Activated CD4-positive, alpha-beta T cell treated with anti-CD3 and anti-CD28 coated beads, Interleukin-2, amount 10 ng/mL, durations not matched to agents 7 days and 5 days (primary cell): ENCODE measurements at regions not wholly inside any gene's neighbourhood (a gene's known extent, or its start where the extent isn't known, plus 50 kb on each side); places are given as distances from the start of the nearest gene placed in this dataset.

Source experiments
- CTCF ChIA-PET: fragments of 350-600 bp; sonication (Branson Sonifier 250); formaldehyde crosslinking; loops from one replicate; lab custom pipeline; 2021; ENCODE audit warnings: antibody characterized with exemption; lab: Charles Lee
- POLR2A ChIA-PET: fragments of 350-600 bp; sonication (Branson Sonifier 250); formaldehyde crosslinking; loops from one replicate; lab custom pipeline; 2021; ENCODE audit warnings: antibody characterized with exemption; lab: Charles Lee
- DNase-seq: peaks from one replicate; pipeline ENCODE4 v3.0.0-alpha.2; 2020
- H3K27ac Mint-ChIP-seq: one replicate; pipeline ENCODE4 v1.8.0; 2021; ENCODE audit warnings: mild to moderate bottlenecking, moderate library complexity, mixed read lengths
- H3K27me3 Mint-ChIP-seq: one replicate; pipeline ENCODE4 v1.8.0; 2021; ENCODE audit warnings: mixed read lengths
- H3K36me3 Mint-ChIP-seq: one replicate; pipeline ENCODE4 v1.8.0; 2021; ENCODE audit warnings: low read depth, mixed read lengths
- H3K4me1 Mint-ChIP-seq: one replicate; pipeline ENCODE4 v1.8.0; 2021; ENCODE audit warnings: mixed read lengths
- H3K4me3 Mint-ChIP-seq: one replicate; pipeline ENCODE4 v1.8.0; 2021; ENCODE audit warnings: mild to moderate bottlenecking, moderate library complexity, mixed read lengths
- H3K9me3 Mint-ChIP-seq: one replicate; pipeline ENCODE4 v1.8.0; 2021; ENCODE audit warnings: mixed read lengths

GRCh38 chr13:103188713-103189326 is 122.6 kb upstream of the SLC10A2 start:
- DNase-seq: no peak
- Mint-ChIP-seq H3K36me3 (no peaks in the 10 kb centered on the region), H3K4me1 (no peaks in the 10 kb centered on the region), H3K27me3 (no peaks in the 10 kb centered on the region), H3K9me3 (no peaks in the 10 kb centered on the region), H3K4me3 (no peak overlapping the region), H3K27ac (no peak overlapping the region)
- ChIA-PET POLR2A (no interaction called here), CTCF (interaction anchor here (0.6 kb wide), 1 partner anchor 1707 kb away, joined by 4 read pairs; no protein-coding TSS in a partner anchor)

GRCh38 chr13:103187721-103188156 is 121.5 kb upstream of the SLC10A2 start:
- Mint-ChIP-seq H3K27me3 (no peaks in the 10 kb centered on the region), H3K4me1 (no peaks in the 10 kb centered on the region), H3K4me3 (no peak overlapping the region)

GRCh38 chr13:103184413-103184812 is 118.2 kb upstream of the SLC10A2 start:
- ChIA-PET POLR2A (no interaction called here), CTCF (no interaction called here)
- H3K9me3 Mint-ChIP-seq: no peaks in the 10 kb centered on the region
- no peaks in the 10 kb centered on the region for H3K27me3 Mint-ChIP-seq
- H3K27ac Mint-ChIP-seq: no peak overlapping the region
- no peaks in the 10 kb centered on the region for H3K36me3 Mint-ChIP-seq
- no peak for DNase-seq
- no peak overlapping the region for H3K4me3 Mint-ChIP-seq
- no peaks in the 10 kb centered on the region for H3K4me1 Mint-ChIP-seq

More at GRCh38 chr13:103187721-103188156, 121.5 kb upstream of the SLC10A2 start:
- Mint-ChIP-seq H3K9me3 (no peaks in the 10 kb centered on the region), H3K36me3 (no peaks in the 10 kb centered on the region), H3K27ac (no peak overlapping the region)
- no peak for DNase-seq
- ChIA-PET POLR2A (no interaction called here), CTCF (no interaction called here)

- DNase-seq: no peak
- CTCF ChIA-PET: no interaction called here
- POLR2A ChIA-PET: no interaction called here
- H3K36me3 Mint-ChIP-seq: no peaks in the 10 kb centered on the region
- H3K9me3 Mint-ChIP-seq: no peaks in the 10 kb centered on the region
- H3K27me3 Mint-ChIP-seq: no peaks in the 10 kb centered on the region
- H3K4me3 Mint-ChIP-seq: no peak overlapping the region
- no peak overlapping the region for H3K27ac Mint-ChIP-seq
- no peaks in the 10 kb centered on the region for H3K4me1 Mint-ChIP-seq
These were observed 113.0 kb upstream of the SLC10A2 start for GRCh38 chr13:103178986-103179943.

- H3K27me3 Mint-ChIP-seq: no peaks in the 10 kb centered on the region
- CTCF ChIA-PET: no interaction called here
- no peaks in the 10 kb centered on the region for H3K4me1 Mint-ChIP-seq
- DNase-seq: no peak
- POLR2A ChIA-PET: no interaction called here
- no peak overlapping the region for H3K27ac Mint-ChIP-seq
- H3K36me3 Mint-ChIP-seq: no peaks in the 10 kb centered on the region
- H3K4me3 Mint-ChIP-seq: no peak overlapping the region
- H3K9me3 Mint-ChIP-seq: no peaks in the 10 kb centered on the region
These were observed 108.7 kb upstream of the SLC10A2 start for GRCh38 chr13:103174966-103175365.

GRCh38 chr13:103168901-103169508 is 102.8 kb upstream of the SLC10A2 start:
- Mint-ChIP-seq H3K9me3 (no peaks in the 10 kb centered on the region), H3K36me3 (no peaks in the 10 kb centered on the region), H3K4me1 (no peaks in the 10 kb centered on the region), H3K27ac (no peak overlapping the region), H3K4me3 (no peak overlapping the region), H3K27me3 (no peaks in the 10 kb centered on the region)
- no peak for DNase-seq
- ChIA-PET CTCF (no interaction called here), POLR2A (no interaction called here)

- no peaks in the 10 kb centered on the region for H3K4me1 Mint-ChIP-seq
- ChIA-PET CTCF (no interaction called here), POLR2A (no interaction called here)
- no peak overlapping the region for H3K27ac Mint-ChIP-seq
- no peak overlapping the region for H3K4me3 Mint-ChIP-seq
- DNase-seq: no peak
- no peaks in the 10 kb centered on the region for H3K36me3 Mint-ChIP-seq
- no peaks in the 10 kb centered on the region for H3K27me3 Mint-ChIP-seq
- no peaks in the 10 kb centered on the region for H3K9me3 Mint-ChIP-seq
These were observed 98.0 kb upstream of the SLC10A2 start for GRCh38 chr13:103164251-103164650.

- POLR2A ChIA-PET: no interaction called here
- H3K9me3 Mint-ChIP-seq: no peaks in the 10 kb centered on the region
- H3K4me3 Mint-ChIP-seq: no peak overlapping the region
- H3K36me3 Mint-ChIP-seq: no peaks in the 10 kb centered on the region
- DNase-seq: no peak
- no peak overlapping the region for H3K27ac Mint-ChIP-seq
- CTCF ChIA-PET: no interaction called here
- H3K27me3 Mint-ChIP-seq: no peaks in the 10 kb centered on the region
- no peaks in the 10 kb centered on the region for H3K4me1 Mint-ChIP-seq
These were observed 95.3 kb upstream of the SLC10A2 start for GRCh38 chr13:103161476-103161875.

GRCh38 chr13:103157434-103158145 is 91.4 kb upstream of the SLC10A2 start:
- POLR2A ChIA-PET: no interaction called here
- CTCF ChIA-PET: no interaction called here
- no peak for DNase-seq
- Mint-ChIP-seq H3K4me3 (no peak overlapping the region), H3K4me1 (no peaks in the 10 kb centered on the region), H3K27me3 (no peaks in the 10 kb centered on the region), H3K36me3 (no peaks in the 10 kb centered on the region), H3K9me3 (no peaks in the 10 kb centered on the region), H3K27ac (no peak overlapping the region)

GRCh38 chr13:103157016-103157415 is 90.8 kb upstream of the SLC10A2 start:
- Mint-ChIP-seq H3K27ac (no peak overlapping the region), H3K27me3 (no peaks in the 10 kb centered on the region), H3K9me3 (no peaks in the 10 kb centered on the region), H3K36me3 (no peaks in the 10 kb centered on the region), H3K4me1 (no peaks in the 10 kb centered on the region), H3K4me3 (no peak overlapping the region)
- POLR2A ChIA-PET: no interaction called here
- DNase-seq: no peak
- CTCF ChIA-PET: no interaction called here

- H3K9me3 Mint-ChIP-seq: no peaks in the 10 kb centered on the region
- H3K27me3 Mint-ChIP-seq: no peaks in the 10 kb centered on the region
- no peak overlapping the region for H3K4me3 Mint-ChIP-seq
- H3K27ac Mint-ChIP-seq: no peak overlapping the region
- no peaks in the 10 kb centered on the region for H3K36me3 Mint-ChIP-seq
- ChIA-PET POLR2A (no interaction called here), CTCF (no interaction called here)
- H3K4me1 Mint-ChIP-seq: no peaks in the 10 kb centered on the region
- DNase-seq: no peak
These were observed 90.3 kb upstream of the SLC10A2 start for GRCh38 chr13:103156346-103156998.

- no peaks in the 10 kb centered on the region for H3K9me3 Mint-ChIP-seq
- H3K27ac Mint-ChIP-seq: no peak overlapping the region
- DNase-seq: no peak
- ChIA-PET CTCF (no interaction called here), POLR2A (no interaction called here)
- no peaks in the 10 kb centered on the region for H3K36me3 Mint-ChIP-seq
- H3K4me3 Mint-ChIP-seq: no peak overlapping the region
- no peaks in the 10 kb centered on the region for H3K4me1 Mint-ChIP-seq
- no peaks in the 10 kb centered on the region for H3K27me3 Mint-ChIP-seq
These were observed 87.2 kb upstream of the SLC10A2 start for GRCh38 chr13:103153466-103153865.
